Kidney (tissue), 13 donors: ENCODE measurements at regions not wholly inside any gene's neighbourhood (a gene's known extent, or its start where the extent isn't known, plus 50 kb on each side); places are given as distances from the start of the nearest gene placed in this dataset.

Experiments used
- DNase-seq, 5 donors: peaks; one replicate each; pipeline ENCODE4 v3.0.0-alpha.2; 2013 to 2020
- FAIRE-seq: peaks from 2 replicates; lab custom pipeline; 2012; peaks lifted over from hg19 to GRCh38; lab: Jason Lieb, UNC
- H3K27ac ChIP-seq, 2 donors: one replicate each; pipeline ENCODE4 v1.7.0; 2013; ENCODE audit warnings: low read depth in 2 of 2, low read length in 2 of 2, inconsistent platforms in 1 of 2
- H3K27me3 ChIP-seq: one replicate; pipeline ENCODE4 v1.7.1; 2013; ENCODE audit warnings: low read length, inconsistent platforms; ENCODE audit not compliant: control insufficient read depth, insufficient read depth
- H3K36me3 ChIP-seq, 3 donors: one replicate each; pipeline versions ENCODE4 v1.7.0 to v1.7.1; 2013; ENCODE audit warnings: low read length in 3 of 3, control low read depth in 1 of 3, inconsistent platforms in 1 of 3; ENCODE audit not compliant: insufficient read depth in 3 of 3, control insufficient read depth in 2 of 3
- H3K4me1 ChIP-seq, 3 donors: one replicate each; pipeline versions ENCODE4 v1.7.0 to v1.7.1; 2013; ENCODE audit warnings: low read length in 3 of 3, inconsistent platforms in 1 of 3, low read depth in 1 of 3; ENCODE audit not compliant: control insufficient read depth in 2 of 3, insufficient read depth in 2 of 3
- H3K4me3 ChIP-seq, 3 donors: one replicate each; pipeline versions ENCODE4 v1.7.0 to v1.8.1; 2013; ENCODE audit warnings: low read length in 3 of 3, control low read depth in 1 of 3, inconsistent platforms in 1 of 3
- H3K9ac ChIP-seq, 3 donors: one replicate each; pipeline versions ENCODE4 v1.7.0 to v1.7.1; 2013; ENCODE audit warnings: low read length in 3 of 3, control low read depth in 1 of 3, inconsistent platforms in 1 of 3
- H3K9me3 ChIP-seq, 3 donors: one replicate each; pipeline versions ENCODE4 v1.7.0 to v1.7.1; 2013; ENCODE audit warnings: low read length in 3 of 3, control low read depth in 1 of 3, inconsistent platforms in 1 of 3; ENCODE audit not compliant: control insufficient read depth in 2 of 3, insufficient read depth in 1 of 3
- CTCF ChIP-seq: IDR thresholded peaks from 3 replicates; pipeline ENCODE4 v1.5.1; 2012; ENCODE audit warnings: mild to moderate bottlenecking, moderate library complexity, borderline replicate concordance; ENCODE audit not compliant: insufficient read depth; ENCODE audit errors: extremely low read depth
- intact Hi-C: fragments of 100-400 bp; cut with DNase I; formaldehyde crosslinking; loops from one replicate; pipeline ENCODE4 v1.11.1; 2022
- donor health status: control.
- donor health status: control.
- donor health status: control.
- donor health status: control.
- donor health status: control.
- donor health status: DM: yes; HTN: yes; CAD: no.
- donor health status: Normal renal cell carcinoma (clear cell type).

GRCh38 chr7:42461537-42461936 lies 224.5 kb upstream of the GLI3 start:
- intact Hi-C loops = no loop called here
- FAIRE-seq (no peak), DNase-seq (no peak)
- H3K4me1 ChIP-seq = no peaks in the 10 kb centered on the region
- H3K36me3 ChIP-seq = no peaks in the 10 kb centered on the region
- no peaks in the 10 kb centered on the region for H3K27me3 ChIP-seq
- H3K9me3 ChIP-seq = no peaks in the 10 kb centered on the region
- no peak overlapping the region for H3K27ac ChIP-seq
- no peak overlapping the region for H3K9ac ChIP-seq
- no peak for TF ChIP-seq CTCF
- no peak overlapping the region for H3K4me3 ChIP-seq

GRCh38 chr7:42460933-42461332 lies 223.9 kb upstream of the GLI3 start:
- FAIRE-seq = no peak
- intact Hi-C loops = no loop called here
- Histone ChIP-seq H3K27ac (no peak overlapping the region), H3K4me1 (no peaks in the 10 kb centered on the region), H3K9me3 (no peaks in the 10 kb centered on the region), H3K9ac (no peak overlapping the region), H3K27me3 (no peaks in the 10 kb centered on the region), H3K36me3 (no peaks in the 10 kb centered on the region), H3K4me3 (no peak overlapping the region)
- DNase-seq = no peak
- no peak for TF ChIP-seq CTCF

- Histone ChIP-seq H3K27me3 (no peaks in the 10 kb centered on the region), H3K4me3 (no peak overlapping the region), H3K36me3 (no peaks in the 10 kb centered on the region), H3K9me3 (no peaks in the 10 kb centered on the region), H3K27ac (no peak overlapping the region), H3K9ac (no peak overlapping the region), H3K4me1 (no peaks in the 10 kb centered on the region)
- no peak for TF ChIP-seq CTCF
- FAIRE-seq = no peak
- intact Hi-C loops = no loop called here
- DNase-seq = no peak
These were observed 223.1 kb upstream of the GLI3 start for GRCh38 chr7:42460148-42460547.

GRCh38 chr7:42457663-42458062 lies 220.7 kb upstream of the GLI3 start:
- Histone ChIP-seq H3K36me3 (no peaks in the 10 kb centered on the region), H3K9ac (no peak overlapping the region), H3K27me3 (no peaks in the 10 kb centered on the region), H3K4me3 (no peak overlapping the region), H3K4me1 (no peaks in the 10 kb centered on the region), H3K9me3 (no peaks in the 10 kb centered on the region), H3K27ac (no peak overlapping the region)
- TF ChIP-seq CTCF = no peak
- DNase-seq = no peak
- intact Hi-C loops = no loop called here
- FAIRE-seq = no peak
